ENCODE measurements at regions not wholly inside any gene's neighbourhood (a gene's known extent, or its start where the extent isn't known, plus 50 kb on each side); places are given as distances from the start of the nearest gene placed in this dataset.
"Not testable (repeated sequence)": the region's sequence is repeated elsewhere in the genome, so short reads cannot be mapped to it uniquely, and the experiment has no call there.

DNA sequence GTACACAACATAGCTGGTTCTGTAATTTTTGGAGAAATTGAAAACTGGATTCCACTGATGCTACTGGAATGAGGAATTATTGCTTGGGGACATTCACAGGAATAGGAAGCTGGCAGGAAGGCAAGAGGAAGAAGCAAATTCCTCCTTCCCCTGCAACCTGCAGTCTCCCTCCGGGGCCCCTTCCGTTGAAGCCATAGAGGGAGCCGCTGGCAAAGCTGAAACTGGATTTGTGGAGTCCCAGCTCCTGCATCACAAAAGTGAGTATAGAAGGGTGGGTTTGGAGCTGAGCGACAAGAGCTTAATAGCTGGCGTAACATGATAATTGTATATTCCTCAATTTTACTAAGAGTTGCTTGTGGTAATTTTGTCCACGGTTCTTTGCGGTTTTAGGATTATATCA is 190.8 kb downstream of the ADRA2A start:
- DNase-seq (ENCODE audit: low spot score): no peak

DNA sequence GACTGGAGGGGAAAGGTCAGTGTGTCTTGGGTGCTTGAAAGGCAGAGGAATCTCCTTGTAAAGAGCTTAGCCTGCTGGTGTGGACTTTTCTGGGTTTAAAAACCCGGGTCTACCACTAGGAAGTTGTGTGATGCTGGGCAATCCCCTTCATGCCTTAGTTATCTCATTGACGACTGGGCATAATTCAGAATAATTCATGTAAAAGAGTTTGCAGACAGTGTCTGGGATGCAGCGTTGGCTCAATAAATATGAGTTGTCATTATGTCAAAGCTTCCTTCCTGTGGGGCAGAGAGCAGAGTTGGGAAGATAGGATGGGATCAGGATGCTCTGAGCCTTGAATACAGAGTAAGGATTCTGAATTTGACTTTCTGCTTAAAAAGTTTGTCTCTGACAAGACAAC is 196.4 kb downstream of the ADRA2A start:
- no peak for DNase-seq (ENCODE audit: low spot score)

DNA sequence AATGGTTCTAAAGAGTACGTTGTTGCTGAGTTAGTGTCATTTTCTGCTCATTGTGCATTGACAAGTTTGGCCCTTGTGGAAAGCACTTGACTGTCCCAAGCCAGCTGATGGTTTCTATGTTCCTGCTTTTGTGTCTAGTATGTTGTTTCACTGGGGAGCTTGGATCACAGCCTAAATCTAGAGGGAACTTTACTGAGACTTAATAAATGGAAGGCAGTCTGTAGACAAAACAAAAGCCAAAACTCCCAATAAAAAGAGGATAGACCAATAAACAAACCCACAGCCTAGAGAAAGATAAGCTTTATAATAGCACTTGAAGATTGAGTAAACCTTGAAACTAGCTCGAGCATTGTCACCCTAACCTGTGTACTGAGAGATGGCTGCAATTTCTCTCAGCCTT is 196.8 kb downstream of the ADRA2A start:
- DNase-seq (ENCODE audit: low spot score): no peak

DNA sequence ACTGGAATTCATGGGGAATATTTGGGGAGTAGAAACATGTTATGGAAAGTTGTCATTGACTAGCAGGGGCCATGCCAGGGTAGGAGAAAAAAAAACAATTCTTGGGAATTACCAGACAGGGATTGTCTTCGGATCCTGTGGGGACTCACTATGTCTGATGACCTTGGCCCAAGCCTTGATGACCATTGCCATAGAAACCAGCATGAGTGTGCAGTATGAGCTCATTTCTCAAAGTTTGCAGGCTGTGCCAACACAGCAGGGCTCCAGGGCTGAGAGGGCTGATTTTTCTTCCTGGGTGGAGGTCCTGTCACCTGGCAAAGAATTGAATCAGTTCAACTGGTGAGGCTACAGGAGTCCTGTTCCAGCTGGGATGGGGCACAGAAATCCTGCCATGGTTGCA is 198.3 kb downstream of the ADRA2A start:
- no peak for DNase-seq (ENCODE audit: low spot score)

DNA sequence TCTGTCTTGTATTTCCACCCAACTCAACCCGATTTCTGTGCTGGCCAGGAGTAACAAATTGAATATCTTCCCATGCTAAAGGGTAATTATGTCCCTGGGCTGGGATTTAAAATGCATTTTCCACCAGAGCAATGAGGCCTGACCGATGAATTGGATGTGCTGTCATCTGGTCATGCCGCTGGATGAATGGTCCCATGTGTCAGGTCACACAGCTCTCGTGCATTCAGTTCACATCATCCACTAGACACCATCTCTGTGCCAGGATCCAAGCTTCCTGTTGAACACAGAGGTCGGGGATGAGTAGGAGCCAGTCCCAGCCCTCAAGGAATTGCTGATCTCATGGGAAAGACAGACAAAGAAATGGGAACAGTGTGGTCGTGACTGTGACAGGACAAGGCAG is 200.8 kb downstream of the ADRA2A start:
- no peak for DNase-seq (ENCODE audit: low spot score)

DNA sequence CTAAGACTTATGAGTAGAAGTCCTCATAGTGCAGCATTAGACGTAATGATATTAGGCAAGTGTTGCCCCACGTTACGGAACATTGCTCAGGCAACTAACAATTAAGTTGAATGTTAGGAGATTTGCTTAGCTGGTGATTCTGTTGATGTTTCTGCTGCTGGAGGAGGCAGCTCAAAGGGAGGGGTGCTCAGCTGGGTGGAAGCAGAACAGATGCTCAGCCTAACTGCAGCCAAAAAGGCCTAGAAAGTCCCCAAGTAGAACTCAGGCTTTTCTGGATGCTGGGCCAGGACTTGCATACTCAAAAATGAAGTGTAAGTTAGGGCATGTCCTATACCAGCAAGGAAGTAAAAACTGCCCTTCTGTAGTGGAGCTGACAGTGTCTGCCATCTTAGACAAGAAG is 201.4 kb downstream of the ADRA2A start:
- no peak for DNase-seq (ENCODE audit: low spot score)

DNA sequence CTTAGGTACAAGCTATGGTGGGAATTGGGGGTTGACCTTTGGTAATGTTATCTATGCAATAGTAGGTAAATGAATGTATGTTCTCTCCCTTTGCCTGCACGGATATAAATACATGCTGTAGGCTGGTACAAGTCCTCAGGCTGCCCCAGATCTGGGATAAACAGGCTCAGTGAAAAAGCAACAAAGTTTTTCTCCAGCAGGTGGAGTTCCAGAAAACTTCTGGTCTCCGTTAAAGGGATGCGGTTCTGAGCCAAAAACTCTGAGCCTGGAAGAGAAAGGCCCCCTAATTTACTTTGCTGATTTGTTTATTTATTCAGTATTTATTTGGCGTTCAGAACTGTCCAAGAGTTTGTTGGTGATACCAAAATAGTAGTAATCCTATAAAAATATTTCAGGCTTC is 204.7 kb downstream of the ADRA2A start:
- DNase-seq (ENCODE audit: low spot score): no peak

DNA sequence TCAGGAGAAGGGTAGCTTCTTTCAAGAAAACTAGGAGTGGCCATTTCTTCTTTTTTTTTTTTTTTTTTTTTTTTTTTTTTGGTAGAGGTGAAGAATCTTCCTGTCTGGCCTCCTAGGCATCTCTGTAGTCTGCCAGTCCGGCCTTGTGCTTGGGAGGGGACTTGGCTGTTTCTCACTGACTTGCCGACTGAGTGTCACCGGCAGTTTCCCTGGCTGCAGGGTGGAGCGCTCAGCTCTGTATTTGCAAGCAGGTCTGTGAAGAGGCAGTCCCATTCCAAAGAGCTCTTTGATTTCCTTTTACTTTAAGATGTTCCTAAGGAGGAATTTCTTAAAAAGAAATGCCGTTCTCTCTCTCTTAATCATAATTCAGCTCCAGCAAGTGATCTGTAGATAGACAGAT is 212.6 kb downstream of the ADRA2A start:
- DNase-seq (ENCODE audit: low spot score): no peak

DNA sequence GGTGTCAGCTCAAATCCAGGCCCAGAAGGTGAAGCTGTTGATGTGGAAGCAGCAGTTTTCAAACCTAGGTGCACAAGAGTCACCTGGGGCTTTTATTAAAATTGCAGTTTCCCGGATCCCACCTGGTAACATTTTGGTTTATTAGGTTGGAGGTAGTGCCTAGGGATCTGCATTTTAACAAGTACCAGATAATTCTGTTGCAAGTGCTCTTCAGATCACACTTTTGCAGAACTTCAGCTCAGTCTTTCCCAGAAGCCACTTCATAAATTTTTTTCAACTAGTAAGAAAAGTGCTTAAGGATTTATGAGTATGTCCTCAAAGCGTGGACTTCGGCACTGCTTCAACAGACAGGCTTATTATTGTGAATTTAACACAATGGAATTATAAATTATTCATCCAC is 213.8 kb downstream of the ADRA2A start:
- DNase-seq (ENCODE audit: low spot score): no peak

DNA sequence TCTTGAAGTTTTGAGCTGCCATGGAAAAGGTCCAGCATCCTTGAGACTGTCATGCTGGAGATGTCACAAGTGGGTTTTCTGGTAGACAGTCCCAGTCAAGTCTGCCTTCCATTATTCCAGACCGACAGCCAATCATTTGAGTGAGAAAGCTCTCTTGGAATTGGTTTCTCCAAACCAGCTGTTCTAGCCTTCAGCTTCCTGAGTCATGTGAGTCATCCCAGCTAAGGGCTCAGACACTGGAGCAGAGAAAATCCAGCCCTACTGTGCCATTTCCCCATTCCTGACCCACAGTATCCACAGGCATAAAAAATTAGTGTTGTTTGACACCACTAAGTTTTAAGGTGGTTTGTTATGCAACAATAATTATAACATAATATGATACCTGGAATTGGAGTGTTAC is 219.0 kb downstream of the ADRA2A start:
- DNase-seq (ENCODE audit: low spot score): peak; percentile 2

DNA sequence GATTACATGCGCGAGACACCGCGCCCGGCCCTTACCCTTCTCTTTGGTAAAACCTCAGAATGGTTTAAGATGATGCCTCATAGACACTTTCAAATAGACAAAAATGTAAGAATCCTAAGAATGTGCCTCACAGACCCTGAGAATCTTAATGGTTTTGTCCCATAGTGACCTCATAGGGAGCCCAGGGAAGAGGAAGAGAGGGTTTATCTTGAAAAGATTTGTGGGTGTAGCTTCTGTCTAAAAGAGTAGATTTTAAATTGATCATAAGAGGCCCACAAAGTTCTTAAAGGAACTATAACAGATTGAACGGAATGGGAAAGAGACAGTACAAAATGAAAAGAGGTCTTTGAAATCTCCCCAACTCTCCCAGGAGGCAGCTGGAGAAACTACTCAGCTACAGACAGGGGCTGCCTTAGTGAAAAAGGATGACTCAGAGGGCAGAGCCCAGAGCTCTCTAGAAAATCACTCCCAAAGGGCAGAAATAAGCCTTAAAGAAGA is 220.6 kb downstream of the ADRA2A start:
- DNase-seq (ENCODE audit: low spot score): no peak

DNA sequence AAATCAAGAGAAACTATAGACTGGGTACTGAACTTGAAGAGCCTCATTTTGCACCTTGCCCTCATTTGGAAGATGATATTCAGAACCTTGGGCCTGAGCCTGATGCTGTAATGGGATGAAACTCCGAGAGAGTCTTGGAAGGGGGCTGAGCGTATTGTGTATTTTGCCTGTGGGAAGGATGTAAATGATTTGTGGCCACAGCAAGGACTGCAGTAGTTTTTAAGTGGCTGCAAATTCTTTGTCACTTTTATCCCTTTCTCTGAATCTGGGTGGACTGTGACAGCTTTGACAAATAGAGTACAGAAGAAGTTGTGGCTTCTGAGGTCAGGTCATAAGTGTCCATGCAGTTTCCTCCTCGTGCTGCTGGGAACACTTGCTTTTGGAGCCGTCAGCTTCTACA is 221.2 kb downstream of the ADRA2A start:
- DNase-seq (ENCODE audit: low spot score): no peak

DNA sequence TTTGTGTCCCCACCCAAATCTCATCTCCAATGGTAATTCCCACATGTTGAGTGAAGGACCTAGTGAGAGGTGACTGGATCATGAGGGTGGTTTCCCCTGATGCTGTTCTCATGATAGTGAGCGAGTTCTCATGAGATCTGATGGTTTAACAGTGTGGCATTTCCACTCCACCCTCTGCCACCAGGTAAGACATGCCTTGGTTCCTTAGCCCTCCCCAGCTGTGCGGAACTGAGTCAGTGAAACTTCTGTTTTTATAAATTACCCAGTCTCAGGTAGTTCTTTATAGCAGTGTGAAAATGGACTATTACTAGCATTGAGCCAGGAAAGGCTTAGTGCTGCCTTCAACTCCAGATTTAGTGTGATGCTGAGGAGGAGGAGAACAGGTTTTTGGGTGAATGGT is 222.2 kb downstream of the ADRA2A start:
- DNase-seq (ENCODE audit: low spot score): no peak

DNA sequence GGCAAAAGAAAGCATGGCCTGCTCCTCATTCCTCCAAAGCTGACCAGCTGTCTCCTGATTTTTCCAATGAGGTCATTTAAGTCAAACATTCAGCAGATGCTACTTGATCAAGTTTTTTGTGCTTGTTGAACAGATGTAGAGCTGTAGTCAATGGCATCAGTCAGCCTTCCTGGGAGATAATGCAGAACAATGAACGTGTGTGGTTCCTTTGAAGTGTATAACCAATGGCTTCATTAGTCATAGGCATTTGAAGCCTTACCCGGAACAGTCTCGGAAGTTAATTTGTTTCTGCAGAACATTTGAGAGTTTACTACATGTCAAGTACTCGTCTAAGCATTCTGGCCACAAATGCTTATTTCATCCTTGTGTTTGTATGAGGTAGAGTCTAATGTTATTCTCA is 227.1 kb downstream of the ADRA2A start:
- DNase-seq (ENCODE audit: low spot score): no peak

DNA sequence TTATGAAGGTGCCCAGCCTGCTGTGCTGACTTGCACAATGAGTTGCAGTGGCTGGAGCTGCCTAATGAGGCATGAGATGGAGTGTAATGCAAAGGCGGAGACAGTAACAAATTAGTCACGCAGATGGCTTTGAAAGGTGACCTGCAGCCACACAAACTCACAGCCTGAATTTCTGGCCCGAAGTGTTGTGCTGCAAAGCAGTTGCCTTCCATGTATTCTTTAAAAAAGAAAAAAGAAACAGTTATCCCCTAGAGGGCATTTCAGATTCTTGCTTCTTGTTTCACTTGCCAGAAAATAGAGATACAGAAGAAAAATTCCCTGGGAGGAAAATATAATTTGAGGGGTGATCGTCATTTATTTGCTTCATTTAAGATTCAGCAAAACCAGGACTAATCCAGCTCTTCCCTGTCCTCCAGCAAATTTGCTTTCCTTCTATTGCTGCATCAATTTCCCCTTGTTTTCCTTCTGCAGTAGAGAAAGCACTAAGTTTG is 239.9 kb downstream of the ADRA2A start:
- DNase-seq (ENCODE audit: low spot score): no peak

DNA sequence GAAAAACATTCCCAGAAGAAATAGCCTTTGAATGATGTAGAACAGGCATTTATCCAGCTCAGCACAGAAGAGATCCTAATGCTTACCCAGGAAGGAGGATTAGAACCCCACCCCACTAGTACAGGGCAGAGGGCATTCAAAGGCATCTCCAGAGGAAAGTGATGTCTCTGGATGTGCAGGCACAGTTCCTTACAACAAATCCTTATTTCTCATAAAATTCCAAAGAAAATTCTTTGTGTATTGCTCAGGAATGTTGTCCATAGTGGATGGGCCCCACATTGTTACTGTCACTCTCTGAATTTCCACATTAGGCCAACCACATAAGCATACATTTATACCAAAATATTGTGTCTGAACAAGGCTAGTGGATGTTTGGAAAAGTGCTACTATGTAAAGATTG is 243.0 kb downstream of the ADRA2A start:
- no peak for DNase-seq (ENCODE audit: low spot score)

DNA sequence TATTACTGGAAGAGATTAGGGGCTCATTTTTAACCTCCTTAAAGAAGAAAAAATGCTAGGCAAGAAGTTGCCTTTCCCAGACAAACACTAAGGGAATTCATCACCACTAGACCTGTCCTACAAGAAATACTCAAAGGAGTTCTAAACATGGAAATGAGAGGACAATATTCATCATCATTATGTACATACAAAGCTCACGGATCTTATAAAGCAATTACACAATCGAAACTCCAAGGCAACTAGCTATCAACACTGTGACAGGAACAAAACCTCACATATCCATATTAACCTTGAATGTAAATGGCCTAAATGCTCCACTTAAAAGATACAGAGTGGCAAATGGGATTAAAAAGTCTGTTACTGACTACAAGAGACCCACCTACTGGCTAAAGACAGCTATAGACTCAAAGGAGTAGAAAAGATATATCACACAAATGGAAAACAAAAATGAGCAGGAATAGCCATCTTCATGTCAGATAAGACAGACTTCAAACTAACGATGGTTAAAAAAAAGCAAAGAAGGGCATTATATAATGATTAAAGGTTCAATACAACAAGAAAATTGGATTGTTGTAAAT is 246.6 kb downstream of the ADRA2A start:
- no peak for DNase-seq (ENCODE audit: low spot score)

DNA sequence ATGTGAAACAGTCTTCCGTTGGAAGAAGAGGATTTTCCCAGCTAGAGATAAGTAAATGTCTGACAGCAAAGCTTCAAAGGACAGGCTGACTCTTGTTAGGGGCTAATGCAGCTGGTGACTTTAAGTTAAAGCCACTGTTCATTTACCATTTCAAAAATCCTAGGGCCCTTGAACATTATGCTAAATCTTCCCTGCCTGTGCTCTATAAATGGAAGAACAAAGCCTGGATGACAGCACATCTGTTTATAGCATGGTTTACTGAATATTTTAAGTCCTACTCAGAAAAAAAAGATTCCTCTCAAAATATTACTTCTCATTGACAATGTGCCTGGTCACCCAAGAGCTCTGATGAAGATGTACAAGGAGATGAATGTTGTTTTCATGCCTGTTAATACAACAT is 255.3 kb downstream of the ADRA2A start:
- DNase-seq (ENCODE audit: low spot score): not testable (repeated sequence)

DNA sequence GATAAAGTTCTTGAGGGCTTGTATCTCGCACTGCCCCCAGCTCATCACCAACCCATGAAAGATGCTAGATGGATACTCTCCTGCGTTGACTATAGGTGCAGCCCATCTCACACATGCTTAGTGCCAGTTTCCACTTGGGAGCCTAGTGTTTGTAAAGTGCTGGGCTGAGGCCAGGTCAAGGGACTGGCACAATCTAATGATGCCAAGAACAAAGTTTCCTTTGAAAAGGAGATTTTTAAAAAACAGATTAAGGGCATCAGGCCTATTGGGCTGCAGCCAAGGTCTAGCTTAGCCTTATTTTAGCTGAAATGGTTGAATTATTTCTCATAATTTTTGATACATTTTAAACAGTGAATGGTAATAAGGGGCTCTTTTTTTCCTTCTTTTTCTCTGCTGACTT is 259.0 kb downstream of the ADRA2A start:
- DNase-seq (ENCODE audit: low spot score): no peak

DNA sequence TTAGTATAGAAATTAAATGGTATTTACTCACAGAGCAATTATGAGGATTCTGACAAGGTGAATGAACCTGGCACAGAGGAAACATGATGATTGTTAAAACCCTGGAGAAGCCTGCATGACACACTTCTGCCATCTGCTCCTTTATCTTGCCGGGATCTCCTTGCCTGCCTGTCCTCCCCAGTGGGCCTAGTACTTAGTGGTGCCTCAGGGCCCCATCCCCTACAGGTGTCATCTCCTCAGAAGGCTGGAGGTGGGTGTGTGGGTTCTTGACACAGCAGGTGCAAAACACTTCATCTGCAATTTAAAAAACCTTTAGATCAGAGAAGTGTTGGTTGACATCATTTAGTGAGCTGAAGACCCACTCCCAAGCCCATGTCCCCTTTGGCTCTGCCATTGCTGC is 261.2 kb downstream of the ADRA2A start:
- no peak for DNase-seq (ENCODE audit: low spot score)

DNA sequence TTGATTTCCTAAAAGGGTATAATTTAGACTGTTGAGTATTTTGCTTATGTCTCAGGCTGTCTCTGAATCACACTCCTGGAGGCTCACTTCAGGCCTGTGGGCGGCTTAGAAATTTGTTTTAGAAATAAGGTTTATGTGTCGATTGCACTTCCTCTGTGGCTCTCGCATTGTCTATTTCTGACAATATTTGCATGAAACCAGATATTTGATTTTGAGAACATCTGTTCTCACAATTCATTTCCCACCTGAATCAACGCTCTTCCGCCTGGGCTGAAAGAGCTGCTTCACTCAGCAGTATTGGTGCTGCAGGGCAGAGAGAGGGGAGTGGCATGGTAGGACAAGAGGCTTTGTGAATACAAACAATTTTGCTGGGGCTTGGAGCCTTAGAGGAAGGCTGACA is 262.0 kb downstream of the ADRA2A start:
- no peak for DNase-seq (ENCODE audit: low spot score)

DNA sequence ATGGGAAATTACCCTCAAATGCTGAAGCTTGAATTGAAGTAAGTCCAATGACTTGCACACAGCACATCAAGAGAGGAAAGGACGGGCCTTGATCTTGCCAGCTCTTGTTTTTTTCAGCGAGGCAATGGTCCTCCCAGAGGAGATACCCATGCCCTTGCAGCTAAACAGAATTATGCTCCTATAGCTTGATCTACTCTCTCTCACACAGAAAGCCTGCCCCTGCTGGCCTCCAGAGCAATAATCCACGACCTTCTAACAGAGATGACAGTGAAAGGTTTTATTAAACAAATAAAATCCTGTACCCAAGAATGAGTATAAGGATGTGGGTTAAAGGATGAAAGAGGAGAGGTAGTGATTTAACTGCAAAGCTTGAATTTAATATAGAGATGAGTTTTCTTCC is 268.0 kb downstream of the ADRA2A start:
- no peak for DNase-seq (ENCODE audit: low spot score)

DNA sequence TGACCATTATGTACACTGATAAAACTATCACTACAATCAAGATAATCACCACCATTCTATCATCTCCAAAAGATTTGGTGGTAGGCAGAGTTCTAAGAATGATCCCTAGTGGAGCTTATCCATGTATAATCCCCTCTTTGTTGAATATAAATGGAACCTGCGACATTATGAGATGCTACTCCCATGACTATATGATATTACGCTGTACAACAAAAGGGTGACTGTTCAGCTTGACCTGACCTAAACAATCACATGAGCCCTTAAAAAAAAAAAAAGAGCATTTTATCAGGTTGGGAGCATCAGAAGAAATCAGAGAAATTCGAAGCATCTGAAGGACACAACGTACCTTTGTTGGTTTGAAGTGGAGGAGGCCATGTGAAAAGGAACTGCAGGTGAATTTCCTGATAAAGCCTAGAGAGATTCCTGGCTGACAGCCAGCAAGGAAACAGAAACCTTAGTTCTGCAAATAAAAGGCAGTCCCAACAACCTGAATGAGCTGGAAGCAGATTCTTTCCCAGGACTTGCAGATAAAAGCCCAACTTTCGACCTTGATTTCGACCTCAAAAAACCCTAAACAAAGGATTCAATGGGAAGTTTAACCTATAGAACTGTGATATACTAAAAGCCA is 270.7 kb downstream of the ADRA2A start:
- DNase-seq (ENCODE audit: low spot score): no peak

DNA sequence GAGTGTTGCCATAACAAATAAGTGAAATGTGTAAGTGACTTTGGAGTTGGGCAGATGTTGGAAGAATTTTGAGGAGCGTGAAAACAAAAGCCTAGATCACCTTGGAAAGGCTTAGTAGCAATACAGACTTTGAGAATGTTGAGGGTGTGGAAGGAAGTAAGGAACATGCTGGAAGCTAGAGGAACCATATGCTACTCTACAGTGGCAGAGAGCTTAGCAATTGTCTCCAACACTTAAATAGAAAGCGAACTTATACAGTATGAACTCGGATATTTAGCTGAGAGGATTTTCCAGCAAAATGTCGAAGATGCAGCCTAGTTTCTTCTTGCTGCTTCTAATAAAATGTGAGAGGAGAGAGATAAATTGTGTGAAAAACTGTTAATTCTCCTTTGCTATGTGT is 271.2 kb downstream of the ADRA2A start:
- DNase-seq (ENCODE audit: low spot score): no peak

Measured in kidney capillary endothelial cell (primary cell).